ENCODE measurements at regions not wholly inside any gene's neighbourhood (a gene's known extent, or its start where the extent isn't known, plus 50 kb on each side); places are given as distances from the start of the nearest gene placed in this dataset.

GRCh38 chr6:144649085-144649484 is 363.9 kb downstream of the UTRN start (continued):
- TF ChIP-seq CHD7 (IDR thresholded peaks at IDR 0.05; ENCODE audit: insufficient replicate concordance, low read length) (no peak), SUZ12 (IDR thresholded peaks at IDR 0.05; ENCODE audit: low read length) (no peak), YY1 (IDR thresholded peaks at IDR 0.05; ENCODE audit: low read depth, low read length) (no peak), BACH1 (IDR thresholded peaks at IDR 0.05; ENCODE audit: low read length) (no peak), EP300 (IDR thresholded peaks at IDR 0.05; ENCODE audit: borderline replicate concordance in 1 of 2, low read depth in 2 of 2, low read length in 2 of 2) (no peak), SP4 (IDR thresholded peaks at IDR 0.05; ENCODE audit: low read length) (no peak), ATF2 (IDR thresholded peaks at IDR 0.05; ENCODE audit: low read length) (no peak), POLR2AphosphoS5 (IDR thresholded peaks at IDR 0.05; ENCODE audit: low read depth, low read length) (no peak), BCL11A (IDR thresholded peaks at IDR 0.05; ENCODE audit: low read depth in 2 of 2, low read length in 2 of 2) (no peak)

Measured in H1 (cell line).